ENCODE measurements at regions not wholly inside any gene's neighbourhood (a gene's known extent, or its start where the extent isn't known, plus 50 kb on each side); places are given as distances from the start of the nearest gene placed in this dataset.

DNA sequence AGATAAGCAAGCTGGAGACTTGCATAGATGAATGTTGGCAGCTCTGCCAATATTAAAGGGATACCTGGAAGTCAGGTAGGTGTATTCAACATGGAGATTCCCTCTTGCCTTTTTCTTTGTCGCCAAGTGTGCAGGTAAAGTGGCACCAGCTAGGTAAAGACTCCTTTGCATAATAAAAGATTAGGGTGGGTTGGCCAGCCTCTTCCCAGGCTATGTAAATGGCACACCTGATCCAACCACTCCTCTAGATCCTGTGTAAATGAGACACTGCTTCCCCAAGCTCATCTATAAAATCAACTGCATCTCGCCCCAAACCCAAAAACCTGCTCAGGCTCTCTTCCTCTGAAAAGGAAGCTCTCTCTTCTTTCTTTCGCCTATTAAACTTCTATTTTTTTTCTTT is 100.8 kb upstream of the DSCAM start:
- TF ChIP-seq, protein P1, sequence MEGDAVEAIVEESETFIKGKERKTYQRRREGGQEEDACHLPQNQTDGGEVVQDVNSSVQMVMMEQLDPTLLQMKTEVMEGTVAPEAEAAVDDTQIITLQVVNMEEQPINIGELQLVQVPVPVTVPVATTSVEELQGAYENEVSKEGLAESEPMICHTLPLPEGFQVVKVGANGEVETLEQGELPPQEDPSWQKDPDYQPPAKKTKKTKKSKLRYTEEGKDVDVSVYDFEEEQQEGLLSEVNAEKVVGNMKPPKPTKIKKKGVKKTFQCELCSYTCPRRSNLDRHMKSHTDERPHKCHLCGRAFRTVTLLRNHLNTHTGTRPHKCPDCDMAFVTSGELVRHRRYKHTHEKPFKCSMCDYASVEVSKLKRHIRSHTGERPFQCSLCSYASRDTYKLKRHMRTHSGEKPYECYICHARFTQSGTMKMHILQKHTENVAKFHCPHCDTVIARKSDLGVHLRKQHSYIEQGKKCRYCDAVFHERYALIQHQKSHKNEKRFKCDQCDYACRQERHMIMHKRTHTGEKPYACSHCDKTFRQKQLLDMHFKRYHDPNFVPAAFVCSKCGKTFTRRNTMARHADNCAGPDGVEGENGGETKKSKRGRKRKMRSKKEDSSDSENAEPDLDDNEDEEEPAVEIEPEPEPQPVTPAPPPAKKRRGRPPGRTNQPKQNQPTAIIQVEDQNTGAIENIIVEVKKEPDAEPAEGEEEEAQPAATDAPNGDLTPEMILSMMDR (IDR thresholded peaks at IDR 0.05), result no peak
- no peak for TF ChIP-seq POLR2A (IDR thresholded peaks at IDR 0.05)
